ENCODE measurements at regions not wholly inside any gene's neighbourhood (a gene's known extent, or its start where the extent isn't known, plus 50 kb on each side); places are given as distances from the start of the nearest gene placed in this dataset.

GRCh38 chr15:77747175-77748077, 114.7 kb upstream of the LINGO1 start:
- no peaks in the 10 kb centered on the region for H3K9me3 ChIP-seq (ENCODE audit: severe bottlenecking)
- DNase-seq, result no peak
- no peak overlapping the region for H3K27ac ChIP-seq
- no peaks in the 10 kb centered on the region for H3K36me3 ChIP-seq
- TF ChIP-seq, protein P1, sequence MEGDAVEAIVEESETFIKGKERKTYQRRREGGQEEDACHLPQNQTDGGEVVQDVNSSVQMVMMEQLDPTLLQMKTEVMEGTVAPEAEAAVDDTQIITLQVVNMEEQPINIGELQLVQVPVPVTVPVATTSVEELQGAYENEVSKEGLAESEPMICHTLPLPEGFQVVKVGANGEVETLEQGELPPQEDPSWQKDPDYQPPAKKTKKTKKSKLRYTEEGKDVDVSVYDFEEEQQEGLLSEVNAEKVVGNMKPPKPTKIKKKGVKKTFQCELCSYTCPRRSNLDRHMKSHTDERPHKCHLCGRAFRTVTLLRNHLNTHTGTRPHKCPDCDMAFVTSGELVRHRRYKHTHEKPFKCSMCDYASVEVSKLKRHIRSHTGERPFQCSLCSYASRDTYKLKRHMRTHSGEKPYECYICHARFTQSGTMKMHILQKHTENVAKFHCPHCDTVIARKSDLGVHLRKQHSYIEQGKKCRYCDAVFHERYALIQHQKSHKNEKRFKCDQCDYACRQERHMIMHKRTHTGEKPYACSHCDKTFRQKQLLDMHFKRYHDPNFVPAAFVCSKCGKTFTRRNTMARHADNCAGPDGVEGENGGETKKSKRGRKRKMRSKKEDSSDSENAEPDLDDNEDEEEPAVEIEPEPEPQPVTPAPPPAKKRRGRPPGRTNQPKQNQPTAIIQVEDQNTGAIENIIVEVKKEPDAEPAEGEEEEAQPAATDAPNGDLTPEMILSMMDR (IDR thresholded peaks at IDR 0.05; ENCODE audit: low read depth, low read length), result no peak
- no peaks in the 10 kb centered on the region for H3K27me3 ChIP-seq (ENCODE audit: insufficient read depth, low read depth, severe bottlenecking)
- H3K4me3 ChIP-seq (ENCODE audit: low read depth, low read length), result no peak overlapping the region

GRCh38 chr15:77746254-77747174, 113.8 kb upstream of the LINGO1 start:
- no peak overlapping the region for H3K4me3 ChIP-seq (ENCODE audit: low read depth, low read length)
- no peak for DNase-seq
- TF ChIP-seq, protein P1 (IDR thresholded peaks at IDR 0.05; ENCODE audit: low read depth, low read length), result no peak
- H3K9me3 ChIP-seq (ENCODE audit: severe bottlenecking), result no peaks in the 10 kb centered on the region
- no peaks in the 10 kb centered on the region for H3K36me3 ChIP-seq
- H3K27ac ChIP-seq, result no peak overlapping the region
- H3K27me3 ChIP-seq (ENCODE audit: insufficient read depth, low read depth, severe bottlenecking), result no peaks in the 10 kb centered on the region

DNA sequence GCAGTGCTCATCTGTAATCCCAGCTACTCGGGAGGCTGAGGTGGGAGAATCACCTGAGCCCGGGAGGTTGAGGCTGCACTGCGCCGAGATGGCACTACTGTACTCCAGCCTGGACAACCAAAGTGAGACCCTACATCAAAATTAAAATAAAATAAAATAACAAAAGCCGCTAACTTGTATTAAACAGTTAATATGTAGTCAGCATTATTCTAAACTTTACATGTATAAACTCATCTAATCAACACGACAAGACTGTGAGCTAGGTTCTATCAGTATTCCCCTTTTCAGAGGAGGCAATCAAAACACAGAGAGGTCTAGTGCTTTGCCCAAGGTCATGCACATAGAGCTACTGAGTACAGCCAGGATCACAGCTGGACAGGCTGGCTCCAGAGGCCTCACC, 111.7 kb upstream of the LINGO1 start:
- Histone ChIP-seq H3K9me3 (ENCODE audit: severe bottlenecking) (no peaks in the 10 kb centered on the region), H3K36me3 (no peaks in the 10 kb centered on the region), H3K4me3 (ENCODE audit: low read depth, low read length) (no peak overlapping the region), H3K27me3 (ENCODE audit: insufficient read depth, low read depth, severe bottlenecking) (no peaks in the 10 kb centered on the region), H3K27ac (no peak overlapping the region)
- no peak for DNase-seq
- TF ChIP-seq, protein P1 (IDR thresholded peaks at IDR 0.05; ENCODE audit: low read depth, low read length), result no peak

DNA sequence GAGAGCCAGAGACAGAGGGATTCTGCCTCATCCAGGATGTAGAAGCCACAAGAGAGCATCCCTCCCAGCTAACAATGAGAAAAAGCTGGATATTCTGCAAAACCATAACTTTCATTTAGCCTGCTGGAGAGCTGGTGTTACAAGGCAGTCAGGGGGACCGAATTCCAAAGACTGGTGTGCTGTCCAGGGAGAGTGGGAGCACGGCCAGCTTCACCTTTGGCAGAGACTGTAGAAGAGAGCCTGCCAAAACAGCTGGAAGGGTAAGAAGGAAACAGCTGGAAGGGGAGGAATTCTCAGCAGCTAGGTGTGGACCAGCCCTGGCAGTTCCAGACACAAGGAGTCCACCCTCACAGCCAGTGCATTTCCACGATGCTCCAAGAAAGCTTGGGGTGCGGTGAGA, 109.9 kb upstream of the LINGO1 start:
- DNase-seq, result no peak
- Histone ChIP-seq H3K27me3 (ENCODE audit: insufficient read depth, low read depth, severe bottlenecking) (no peaks in the 10 kb centered on the region), H3K27ac (no peak overlapping the region), H3K9me3 (ENCODE audit: severe bottlenecking) (no peaks in the 10 kb centered on the region), H3K36me3 (no peaks in the 10 kb centered on the region), H3K4me3 (ENCODE audit: low read depth, low read length) (no peak overlapping the region)
- TF ChIP-seq, protein P1 (IDR thresholded peaks at IDR 0.05; ENCODE audit: low read depth, low read length), result no peak

DNA sequence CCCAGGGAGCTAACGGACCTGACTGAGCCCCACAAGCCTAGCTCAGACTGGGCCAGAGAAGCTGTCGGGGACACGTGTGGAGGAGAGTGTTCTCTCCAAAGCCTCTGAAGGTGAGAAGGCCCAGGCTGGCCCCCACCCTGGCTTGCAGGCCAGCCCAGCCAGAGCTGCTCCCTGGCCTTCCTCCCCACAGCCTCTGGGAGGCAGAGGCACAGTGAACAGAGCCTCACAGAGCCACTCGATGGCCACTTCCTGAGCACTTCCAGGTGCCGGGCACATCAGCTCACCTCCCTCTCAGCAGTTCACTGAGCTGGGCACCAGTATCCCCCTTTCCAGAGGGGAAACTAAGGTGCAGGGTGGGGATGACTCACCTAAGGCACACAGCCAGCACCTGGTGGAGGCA, 109.4 kb upstream of the LINGO1 start:
- Histone ChIP-seq H3K27me3 (ENCODE audit: insufficient read depth, low read depth, severe bottlenecking) (no peaks in the 10 kb centered on the region), H3K4me3 (ENCODE audit: low read depth, low read length) (no peak overlapping the region), H3K27ac (no peak overlapping the region), H3K36me3 (no peaks in the 10 kb centered on the region), H3K9me3 (ENCODE audit: severe bottlenecking) (no peaks in the 10 kb centered on the region)
- no peak for DNase-seq
- TF ChIP-seq, protein P1 (IDR thresholded peaks at IDR 0.05; ENCODE audit: low read depth, low read length), result no peak
